Upper lobe of left lung (tissue), 6 donors: ENCODE measurements at regions not wholly inside any gene's neighbourhood (a gene's known extent, or its start where the extent isn't known, plus 50 kb on each side); places are given as distances from the start of the nearest gene placed in this dataset.

ENCODE experiments used
- ATAC-seq, 2 donors: fragments of 200-7000 bp; cut with Tn5 transposase; one replicate each; pipeline ENCODE4 v1.9.1; 2022; ENCODE audit warnings: mild to moderate bottlenecking in 2 of 2, moderate library complexity in 2 of 2; ENCODE audit not compliant: low FRiP score in 2 of 2
- DNase-seq, 2 donors: peaks; one replicate each; pipeline ENCODE4 v3.0.0-alpha.2; 2019 to 2020
- H3K27ac ChIP-seq, 4 donors: fragments of 200-600 bp; sonication (generic); one replicate each; pipeline ENCODE4 v1.5.1; 2016 to 2019
- H3K27me3 ChIP-seq, 4 donors: fragments of 200-600 bp; sonication (generic); one replicate each; pipeline ENCODE4 v1.5.1; 2017 to 2019
- H3K36me3 ChIP-seq, 4 donors: fragments of 200-600 bp; sonication (generic); one replicate each; pipeline ENCODE4 v1.5.1; 2016 to 2019
- H3K4me1 ChIP-seq, 4 donors: fragments of 200-600 bp; sonication (generic); one replicate each; pipeline ENCODE4 v1.5.1; 2018 to 2019
- H3K4me3 ChIP-seq, 4 donors: fragments of 200-600 bp; sonication (generic); one replicate each; pipeline ENCODE4 v1.5.1; 2017 to 2019; ENCODE audit warnings: mild to moderate bottlenecking in 2 of 4, moderate library complexity in 1 of 4
- H3K9me3 ChIP-seq, 4 donors: fragments of 200-600 bp; sonication (generic); one replicate each; pipeline ENCODE4 v1.5.1; 2018 to 2019
- CTCF ChIP-seq, 6 experiments: fragments of 450-650 bp in 4 of 6; fragments of 200-600 bp in 2 of 6; sonication (generic) in 2 of 6; IDR thresholded peaks; one replicate each; pipeline ENCODE4 v1.5.1; 2016 to 2019; ENCODE audit warnings: antibody characterized with exemption in 6 of 6
- EP300 ChIP-seq, 4 donors: sonication (generic); formaldehyde crosslinking; IDR thresholded peaks; one replicate each; pipeline ENCODE4 v1.5.1; 2017; ENCODE audit warnings: antibody characterized with exemption in 4 of 4, control low read depth in 2 of 4
- POLR2A ChIP-seq, 4 donors: fragments of 450-650 bp; IDR thresholded peaks; one replicate each; pipeline ENCODE4 v1.5.1; 2016 to 2017; ENCODE audit warnings: antibody characterized with exemption in 4 of 4, mild to moderate bottlenecking in 2 of 4
- POLR2AphosphoS5 ChIP-seq, 2 donors: sonication (generic); formaldehyde crosslinking; IDR thresholded peaks; one replicate each; pipeline ENCODE4 v1.5.1; 2017; ENCODE audit warnings: antibody characterized with exemption in 2 of 2
- WGBS, 2 donors: methylation state at CpG; one replicate each; pipeline ENCODE4 v1.1.5; 2017 to 2018; 5-methylcytosine and 5-hydroxymethylcytosine counted together
- donor health status: DM: no; HTN: no; CAD: no; lungs with moderate emphysema.
- donor health status: DM: no; HTN: yes; CAD: no; lungs with severe emphysema.

GRCh38 chr13:104025303-104025702 lies 959.1 kb upstream of the SLC10A2 start:
- 70 to 76% methylated on average over 2 of the region's 2 CpGs for WGBS, 2 donors
- DNase-seq: no peak
- peak overlapping the region in 2 of 4 donors; percentile 34 to 62 for H3K27ac ChIP-seq

GRCh38 chr13:104024416-104025170 lies 958.4 kb upstream of the SLC10A2 start:
- no peak for DNase-seq
- no peak for ATAC-seq
- WGBS, 2 donors: 37 to 40% methylated on average over 4 of the region's 4 CpGs
- Histone ChIP-seq H3K27me3 (no peaks in the 10 kb centered on the region), H3K4me3 (no peak overlapping the region), H3K36me3 (no peaks in the 10 kb centered on the region), H3K4me1 (peaks cover 0 to 4% (median 0%) of the 10 kb centered on the region in 4 donors), H3K9me3 (no peaks in the 10 kb centered on the region), H3K27ac (peak overlapping the region in 2 of 4 donors; percentile 34 to 62)
- TF ChIP-seq CTCF (IDR thresholded peaks at IDR 0.05) (no peak), POLR2AphosphoS5 (IDR thresholded peaks at IDR 0.05) (no peak)

More at GRCh38 chr13:104025303-104025702, 959.1 kb upstream of the SLC10A2 start:
- H3K4me1 ChIP-seq: peaks cover 0 to 4% (median 0%) of the 10 kb centered on the region in 4 donors
- H3K9me3 ChIP-seq: no peaks in the 10 kb centered on the region
- no peak overlapping the region for H3K4me3 ChIP-seq
- H3K27me3 ChIP-seq: no peaks in the 10 kb centered on the region
- no peak for TF ChIP-seq POLR2AphosphoS5 (IDR thresholded peaks at IDR 0.05)
- TF ChIP-seq CTCF (IDR thresholded peaks at IDR 0.05): no peak
- no peak for TF ChIP-seq POLR2A (IDR thresholded peaks at IDR 0.05)
- no peak for TF ChIP-seq EP300 (IDR thresholded peaks at IDR 0.05)
- H3K36me3 ChIP-seq: no peaks in the 10 kb centered on the region
- no peak for ATAC-seq

DNA sequence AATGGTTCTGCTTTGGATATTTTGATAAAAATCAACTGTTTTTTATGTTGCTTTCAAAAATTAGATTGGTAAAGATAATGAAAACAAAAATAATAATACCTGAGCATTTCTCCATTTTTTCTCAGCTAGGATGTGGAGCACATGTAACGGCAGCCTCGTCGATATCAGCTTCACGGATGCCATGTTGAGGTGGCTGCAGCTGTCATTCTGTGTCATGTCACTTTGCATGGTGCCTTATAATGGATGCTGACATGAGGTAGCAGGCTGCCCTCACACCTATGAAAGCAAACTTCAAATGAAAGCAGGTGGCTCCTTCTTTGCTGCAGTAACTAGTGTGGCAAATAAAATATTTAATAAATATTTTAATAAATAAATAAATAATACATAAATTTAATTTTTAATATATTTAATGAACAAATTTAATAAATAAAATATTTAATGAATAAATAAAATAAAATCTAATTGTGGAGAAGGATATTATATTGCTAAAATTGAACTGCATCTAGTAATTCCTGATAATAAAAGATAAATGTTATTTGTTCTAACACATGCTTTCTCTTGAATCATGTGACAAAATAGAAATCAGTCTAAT lies 955.7 kb upstream of the SLC10A2 start:
- no peak overlapping the region for H3K4me3 ChIP-seq
- H3K9me3 ChIP-seq: no peaks in the 10 kb centered on the region
- WGBS, 2 donors: 97 to 98% methylated on average over 4 of the region's 4 CpGs
- no peak for ATAC-seq
- H3K27me3 ChIP-seq: no peaks in the 10 kb centered on the region
- no peaks in the 10 kb centered on the region for H3K36me3 ChIP-seq
- peaks cover 0 to 4% (median 0%) of the 10 kb centered on the region in 4 donors for H3K4me1 ChIP-seq
- TF ChIP-seq EP300 (IDR thresholded peaks at IDR 0.05) (no peak), POLR2AphosphoS5 (IDR thresholded peaks at IDR 0.05) (no peak), CTCF (IDR thresholded peaks at IDR 0.05) (no peak), POLR2A (IDR thresholded peaks at IDR 0.05) (no peak)
- DNase-seq: no peak
- no peak overlapping the region for H3K27ac ChIP-seq

GRCh38 chr13:104017317-104017716 lies 951.1 kb upstream of the SLC10A2 start:
- Histone ChIP-seq H3K27ac (no peak overlapping the region), H3K27me3 (no peaks in the 10 kb centered on the region), H3K4me1 (no peaks in the 10 kb centered on the region), H3K36me3 (no peaks in the 10 kb centered on the region), H3K4me3 (no peak overlapping the region), H3K9me3 (no peaks in the 10 kb centered on the region)
- 80 to 86% methylated on average over 2 of the region's 2 CpGs for WGBS, 2 donors
- DNase-seq (no peak), ATAC-seq (no peak)
- TF ChIP-seq CTCF (IDR thresholded peaks at IDR 0.05) (no peak), POLR2A (IDR thresholded peaks at IDR 0.05) (no peak), POLR2AphosphoS5 (IDR thresholded peaks at IDR 0.05) (no peak), EP300 (IDR thresholded peaks at IDR 0.05) (no peak)
